ENCODE measurements at regions not wholly inside any gene's neighbourhood (a gene's known extent, or its start where the extent isn't known, plus 50 kb on each side); places are given as distances from the start of the nearest gene placed in this dataset.

GRCh38 chr2:65731476-65731875 lies 299.1 kb upstream of the SPRED2 start:
- TF ChIP-seq EGR1 (IDR thresholded peaks at IDR 0.05) (no peak), EP300 (IDR thresholded peaks at IDR 0.05; ENCODE audit: borderline replicate concordance) (no peak), ZBTB7A (IDR thresholded peaks at IDR 0.05; ENCODE audit: low read depth) (no peak)
